HG03521 (cell line): ENCODE measurements at regions not wholly inside any gene's neighbourhood (a gene's known extent, or its start where the extent isn't known, plus 50 kb on each side); places are given as distances from the start of the nearest gene placed in this dataset.
"Not testable (repeated sequence)": the region's sequence is repeated elsewhere in the genome, so short reads cannot be mapped to it uniquely, and the experiment has no call there.

Experiments used
- ATAC-seq: cut with Tn5 transposase; IDR thresholded peaks from one replicate; pipeline ENCODE4 v1.9.1; 2021; ENCODE audit warnings: mild to moderate bottlenecking, moderate library complexity; ENCODE audit not compliant: unreplicated experiment

GRCh38 chr7:24049296-24049695 is 234.7 kb upstream of the NPY start:
- no peak for ATAC-seq

- ATAC-seq, result no peak
Observed at GRCh38 chr7:24050991-24051560, 232.9 kb upstream of the NPY start.

DNA sequence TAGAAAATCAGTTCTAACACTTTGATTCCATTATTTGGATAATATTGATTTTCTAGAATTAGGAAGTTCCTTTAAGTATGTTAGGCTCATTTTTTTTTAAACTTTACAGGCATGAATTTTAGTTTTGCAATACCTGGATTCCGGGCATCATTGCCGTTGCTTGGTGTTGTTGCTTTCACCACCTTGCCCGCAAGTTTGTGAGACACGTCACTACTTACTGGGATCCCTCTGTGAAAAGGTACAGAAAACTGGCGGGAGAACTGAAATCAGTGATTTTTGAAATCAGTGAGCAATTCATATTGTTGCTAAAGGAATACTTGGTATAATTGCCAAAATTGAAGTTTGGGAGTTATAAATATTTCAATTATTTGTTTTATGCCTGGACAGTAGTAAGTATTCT is 232.3 kb upstream of the NPY start:
- ATAC-seq, result no peak

GRCh38 chr7:24052572-24053260 is 231.3 kb upstream of the NPY start:
- ATAC-seq, result no peak

DNA sequence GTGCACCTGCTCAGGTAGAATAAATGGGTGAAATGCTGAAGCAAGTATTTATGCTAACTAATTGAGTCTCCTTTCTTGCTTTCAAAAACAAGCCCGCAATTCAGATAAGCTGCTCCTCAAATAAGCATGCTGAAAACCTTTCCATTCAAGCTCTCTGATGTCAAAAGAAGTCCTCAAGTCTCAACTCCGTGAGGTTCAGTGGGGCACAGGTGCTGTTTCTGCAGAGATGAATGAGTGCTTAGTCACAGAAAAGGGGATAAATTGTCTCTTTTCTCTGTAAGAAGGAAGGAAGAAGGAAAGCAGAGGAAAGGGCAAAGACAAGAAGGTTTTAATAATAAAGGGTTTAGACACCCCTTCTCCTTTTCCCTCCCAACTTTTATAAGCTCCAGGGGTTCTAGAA is 229.8 kb upstream of the NPY start:
- ATAC-seq, result no peak

DNA sequence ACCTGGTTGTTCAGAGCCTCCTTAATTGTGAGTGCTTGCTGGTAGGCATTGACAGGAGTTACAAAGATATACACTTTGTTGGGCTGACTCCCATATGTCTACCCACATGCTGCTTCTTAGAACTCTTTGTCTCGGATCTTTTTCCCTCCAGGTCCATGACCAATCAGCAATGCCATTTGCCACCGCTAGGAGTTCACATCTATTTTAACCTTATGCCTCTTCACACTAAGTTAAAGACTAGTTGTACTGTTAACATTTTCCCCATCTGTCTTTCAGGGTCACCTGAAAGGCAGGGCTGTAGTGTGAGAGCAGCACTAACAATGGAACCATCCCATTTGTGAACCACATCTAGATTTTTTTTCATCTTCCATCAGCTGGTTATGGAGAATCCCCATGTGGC is 226.7 kb upstream of the NPY start:
- ATAC-seq, result no peak

DNA sequence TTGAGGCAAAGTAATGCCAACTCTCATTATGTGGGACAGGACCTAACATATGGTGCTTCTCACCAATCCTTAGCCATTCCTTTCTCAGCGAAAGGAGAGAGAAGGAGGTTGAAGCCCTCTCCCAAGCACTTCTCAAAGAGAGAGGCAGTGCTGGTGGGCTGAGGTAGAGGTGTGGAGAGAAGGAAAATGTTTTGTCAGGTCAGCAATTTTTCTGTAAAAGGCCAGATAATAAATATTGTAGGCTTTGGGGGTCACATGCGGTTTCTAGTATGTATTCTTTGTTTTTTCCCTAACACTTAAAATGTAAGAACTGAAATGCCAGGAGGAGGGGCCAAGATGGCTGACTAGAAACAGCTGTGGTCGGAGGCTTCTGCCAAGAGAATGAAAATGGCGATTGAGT is 225.0 kb upstream of the NPY start:
- no peak for ATAC-seq

GRCh38 chr7:24059775-24060174 is 224.2 kb upstream of the NPY start:
- no peak for ATAC-seq

GRCh38 chr7:24063721-24064120 is 220.3 kb upstream of the NPY start:
- no peak for ATAC-seq

DNA sequence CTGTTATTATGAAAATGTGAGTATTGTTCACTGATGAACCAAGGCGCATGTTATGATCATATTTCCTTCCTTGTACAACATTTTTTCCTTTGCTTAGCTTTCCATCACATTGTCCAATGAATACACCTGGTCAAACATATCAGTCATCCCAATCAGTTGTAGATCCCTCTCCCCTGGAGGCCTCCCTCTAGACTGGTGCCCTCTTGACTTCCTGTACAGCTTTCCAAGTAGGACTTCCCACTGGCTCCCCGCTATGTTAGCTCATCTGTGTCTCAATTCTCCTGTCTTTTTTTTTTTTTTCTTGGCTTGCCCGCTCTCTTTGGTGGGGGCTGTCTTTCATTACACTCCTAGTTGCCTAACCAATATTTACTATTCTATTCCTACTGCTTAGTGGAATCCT is 214.2 kb upstream of the NPY start:
- ATAC-seq, result no peak

- no peak for ATAC-seq
Observed at GRCh38 chr7:24073651-24074420, 210.2 kb upstream of the NPY start.

DNA sequence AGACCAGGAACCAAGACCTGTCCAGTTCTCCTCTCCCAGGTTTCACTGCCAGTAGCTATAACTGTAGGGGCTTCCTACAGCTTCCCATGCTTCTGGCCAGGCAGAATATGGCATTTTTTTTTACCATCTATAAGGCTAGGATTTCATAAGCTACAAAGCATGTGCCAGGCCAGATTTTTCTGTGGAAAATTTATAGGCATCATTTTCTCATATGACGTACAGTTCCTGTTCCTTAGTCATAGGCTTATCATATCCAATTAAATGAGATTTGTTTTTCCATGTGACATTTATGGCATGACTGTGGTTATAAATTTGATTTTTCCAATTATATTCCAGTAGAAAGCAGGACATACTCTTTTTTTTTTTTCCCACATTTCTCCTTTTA is 208.6 kb upstream of the NPY start:
- ATAC-seq, result no peak

DNA sequence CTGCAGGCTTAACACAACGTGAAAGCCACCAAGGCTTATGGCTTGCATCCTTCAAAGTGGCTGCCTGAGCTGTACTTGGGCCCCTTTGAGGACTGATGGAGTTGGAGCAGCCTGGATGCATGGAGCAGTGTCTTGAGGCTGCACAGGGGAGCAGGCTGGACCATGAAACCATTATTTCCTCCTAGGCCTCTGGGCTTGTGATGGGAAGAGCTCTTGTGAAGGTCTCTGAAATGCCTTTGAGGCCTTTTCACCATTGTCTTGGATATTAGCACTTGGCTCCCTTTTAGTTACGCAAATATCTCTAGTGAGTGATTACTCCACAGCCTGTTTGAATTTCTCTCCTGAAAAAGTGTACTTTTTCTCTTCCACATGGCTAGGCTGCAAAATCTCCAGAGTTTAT is 201.2 kb upstream of the NPY start:
- ATAC-seq, result no peak

DNA sequence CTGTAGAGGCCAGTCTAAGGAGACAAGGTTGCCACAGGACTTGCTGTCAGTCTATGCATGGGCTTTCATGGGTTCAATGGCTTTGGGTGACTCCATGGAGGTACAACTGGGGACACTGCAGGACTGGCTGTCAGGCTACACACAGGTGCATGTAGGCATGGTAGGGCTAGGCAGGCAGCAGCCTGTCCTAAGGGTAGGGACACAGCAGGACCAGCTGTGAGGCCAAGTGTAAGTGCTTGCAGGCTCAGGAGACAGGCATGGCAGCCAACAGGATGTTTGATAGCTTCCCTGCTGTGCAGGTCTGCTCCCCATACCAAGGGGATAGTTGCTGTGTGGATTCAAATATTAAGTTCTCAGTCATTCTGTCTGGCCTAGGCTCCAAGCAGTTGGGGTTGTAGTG is 181.0 kb upstream of the NPY start:
- no peak for ATAC-seq

DNA sequence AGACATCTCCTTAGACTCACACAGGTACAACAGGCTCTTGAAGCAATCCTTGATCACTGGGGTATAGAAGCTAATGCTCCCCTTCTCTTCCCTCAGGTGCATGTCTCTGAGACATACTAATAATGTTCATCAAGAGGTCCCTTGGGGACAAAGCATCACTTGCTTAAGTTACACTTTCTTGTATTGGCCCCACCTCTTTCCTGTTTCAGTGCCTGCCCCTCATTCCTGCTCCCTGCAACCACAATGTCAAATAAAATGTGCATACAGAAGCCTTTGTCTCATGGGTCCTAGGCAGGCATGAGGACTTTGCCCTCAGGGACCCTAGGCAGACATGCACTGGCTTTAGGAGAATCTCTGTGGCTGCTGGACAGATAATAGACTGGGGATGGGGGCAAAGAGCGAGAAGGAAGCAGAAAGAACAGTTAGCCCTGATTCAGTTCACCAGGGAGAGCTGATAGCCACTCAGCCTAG is 175.0 kb upstream of the NPY start:
- ATAC-seq, result no peak

DNA sequence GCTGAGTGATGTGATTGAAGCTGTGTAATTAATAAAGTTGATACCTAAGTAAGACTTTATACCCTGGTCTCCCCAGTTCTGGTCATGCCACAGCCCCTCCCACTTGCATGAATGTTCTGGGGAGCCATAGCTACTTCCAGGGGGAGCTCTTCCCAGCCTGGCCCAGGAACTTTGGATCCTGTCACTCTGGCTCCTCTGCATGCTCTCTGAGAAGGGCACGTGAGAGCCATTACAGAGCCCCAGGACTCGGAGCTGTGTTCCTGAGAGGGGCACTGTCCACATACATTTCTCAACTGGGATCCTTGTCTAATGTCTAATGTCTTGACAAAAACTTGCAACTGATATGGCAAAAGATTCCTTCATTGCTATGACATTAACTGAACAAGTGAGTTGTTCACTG is 173.9 kb upstream of the NPY start:
- ATAC-seq, result no peak

GRCh38 chr7:24113506-24113905 is 170.5 kb upstream of the NPY start:
- ATAC-seq, result no peak

GRCh38 chr7:24115661-24116060 is 168.3 kb upstream of the NPY start:
- no peak for ATAC-seq

DNA sequence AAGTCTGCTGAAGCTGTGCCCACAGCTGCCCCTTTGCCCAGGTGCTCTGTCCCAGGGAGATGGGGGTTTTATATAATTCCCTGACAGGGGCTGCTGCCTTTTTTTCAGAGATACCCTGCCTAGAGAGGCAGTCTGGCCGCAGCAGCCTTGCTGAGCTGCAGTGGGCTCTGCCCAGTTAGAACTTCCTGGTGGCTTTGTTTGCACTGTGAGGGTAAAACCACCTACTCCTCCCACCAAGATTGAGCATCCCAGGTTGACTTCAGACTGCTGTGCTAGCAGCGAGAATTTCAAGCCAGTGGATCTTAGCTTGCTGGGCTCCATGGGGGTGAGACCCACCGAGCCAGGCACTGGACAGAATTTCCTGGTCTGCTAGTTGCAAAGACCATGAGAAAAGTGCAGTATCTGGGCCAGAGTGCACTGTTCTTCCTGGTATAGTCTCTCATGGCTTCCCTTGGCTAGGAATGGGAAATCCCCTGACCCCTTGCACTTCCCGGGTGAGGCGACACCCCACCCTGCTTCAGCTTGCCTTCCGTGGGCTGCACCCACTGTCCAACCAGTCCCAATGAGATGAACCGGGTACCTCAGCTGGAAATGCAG is 166.0 kb upstream of the NPY start:
- ATAC-seq, result not testable (repeated sequence)

DNA sequence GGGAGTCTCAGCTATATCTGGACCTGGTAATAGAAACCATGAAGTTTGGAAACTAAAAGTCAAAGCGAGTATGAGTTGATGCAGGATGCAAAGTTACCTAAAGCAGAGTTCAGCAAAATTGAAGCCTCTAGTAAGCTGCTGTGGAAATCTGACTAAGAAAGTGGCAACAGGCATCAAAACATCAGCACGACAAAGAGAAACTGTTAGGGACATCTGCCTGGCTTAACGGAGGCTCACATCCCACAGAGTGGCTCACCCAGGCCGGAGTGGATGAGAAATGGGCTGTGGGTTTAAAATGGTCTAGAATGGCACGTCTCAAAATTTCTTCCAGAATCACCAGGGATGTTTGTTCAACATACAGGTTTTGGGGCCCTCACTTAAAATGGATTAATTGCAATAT is 164.1 kb upstream of the NPY start:
- no peak for ATAC-seq

GRCh38 chr7:24123076-24123475 is 160.9 kb upstream of the NPY start:
- ATAC-seq, result no peak

GRCh38 chr7:24125765-24126164 is 158.2 kb upstream of the NPY start:
- ATAC-seq, result no peak
